Mesendoderm (in vitro differentiated cells): ENCODE measurements at regions not wholly inside any gene's neighbourhood (a gene's known extent, or its start where the extent isn't known, plus 50 kb on each side); places are given as distances from the start of the nearest gene placed in this dataset.

ENCODE experiments used
- DNase-seq: peaks from one replicate; pipeline ENCODE4 v3.0.0; 2013
- H2AK5ac ChIP-seq: 2 replicates; pipeline ENCODE4 v1.6.1; 2013; ENCODE audit warnings: low read length, inconsistent platforms
- H2BK120ac ChIP-seq: 2 replicates; pipeline ENCODE4 v1.6.1; 2013; ENCODE audit warnings: low read depth, mild to moderate bottlenecking, low read length, moderate library complexity, mixed read lengths
- H2BK15ac ChIP-seq: replicated peaks from 2 replicates; pipeline ENCODE4 v1.6.1; 2013; ENCODE audit warnings: low read depth, mild to moderate bottlenecking, moderate library complexity
- H2BK5ac ChIP-seq: 2 replicates; pipeline ENCODE4 v1.6.1; 2013; ENCODE audit warnings: low read length, inconsistent platforms
- H3K18ac ChIP-seq: 2 replicates; pipeline ENCODE4 v1.6.1; 2013; ENCODE audit warnings: mild to moderate bottlenecking, low read length, mixed read lengths
- H3K23ac ChIP-seq: one replicate; pipeline ENCODE4 v1.6.1; 2013; ENCODE audit warnings: low read length
- H3K27ac ChIP-seq: 2 replicates; pipeline ENCODE4 v1.5.1; 2013; ENCODE audit warnings: low read depth, mild to moderate bottlenecking, inconsistent platforms, low read length, moderate library complexity
- H3K27me3 ChIP-seq: 2 replicates; pipeline ENCODE4 v1.6.1; 2013; ENCODE audit warnings: low read length, control low read depth, mild to moderate bottlenecking, inconsistent platforms; ENCODE audit not compliant: insufficient read depth, poor library complexity
- H3K36me3 ChIP-seq: 2 replicates; pipeline ENCODE4 v1.6.1; 2013; ENCODE audit warnings: low read length, inconsistent platforms; ENCODE audit not compliant: control insufficient read depth, insufficient read depth
- H3K4ac ChIP-seq: one replicate; pipeline ENCODE4 v1.6.1; 2013; ENCODE audit warnings: low read depth, mild to moderate bottlenecking, low read length, moderate library complexity
- H3K4me1 ChIP-seq: 2 replicates; pipeline ENCODE4 v1.6.1; 2013; ENCODE audit warnings: low read depth, low read length, inconsistent platforms; ENCODE audit not compliant: control insufficient read depth
- H3K4me2 ChIP-seq: 2 replicates; pipeline ENCODE4 v1.6.1; 2013; ENCODE audit warnings: low read length
- H3K4me3 ChIP-seq: 2 replicates; pipeline ENCODE4 v1.5.1; 2013; ENCODE audit warnings: mild to moderate bottlenecking, low read length
- H3K56ac ChIP-seq: one replicate; pipeline ENCODE4 v1.6.1; 2013; ENCODE audit warnings: low read length
- H3K79me1 ChIP-seq: 2 replicates; pipeline ENCODE4 v1.6.1; 2013; ENCODE audit warnings: low read length, inconsistent platforms
- H3K79me2 ChIP-seq: 2 replicates; pipeline ENCODE4 v1.6.1; 2013; ENCODE audit warnings: mild to moderate bottlenecking, low read length; ENCODE audit not compliant: control insufficient read depth, insufficient read depth
- H3K9ac ChIP-seq: 2 replicates; pipeline ENCODE4 v1.6.1; 2013; ENCODE audit warnings: low read length, inconsistent platforms
- H4K5ac ChIP-seq: one replicate; pipeline ENCODE4 v1.6.1; 2013; ENCODE audit warnings: low read length
- H4K8ac ChIP-seq: one replicate; pipeline ENCODE4 v1.6.1; 2013; ENCODE audit warnings: low read depth, mild to moderate bottlenecking, control low read depth, low read length, moderate library complexity
- WGBS: extraction: QIAGEN DNeasy Blood & Tissue Kit; methylation state at CpG from one replicate; pipeline ENCODE4 v1.1.7; 2013; ENCODE audit warnings: low lambda C conversion rate, missing lambda C conversion rate; ENCODE audit not compliant: insufficient coverage; ENCODE audit errors: extremely low coverage; 5-methylcytosine and 5-hydroxymethylcytosine counted together

DNA sequence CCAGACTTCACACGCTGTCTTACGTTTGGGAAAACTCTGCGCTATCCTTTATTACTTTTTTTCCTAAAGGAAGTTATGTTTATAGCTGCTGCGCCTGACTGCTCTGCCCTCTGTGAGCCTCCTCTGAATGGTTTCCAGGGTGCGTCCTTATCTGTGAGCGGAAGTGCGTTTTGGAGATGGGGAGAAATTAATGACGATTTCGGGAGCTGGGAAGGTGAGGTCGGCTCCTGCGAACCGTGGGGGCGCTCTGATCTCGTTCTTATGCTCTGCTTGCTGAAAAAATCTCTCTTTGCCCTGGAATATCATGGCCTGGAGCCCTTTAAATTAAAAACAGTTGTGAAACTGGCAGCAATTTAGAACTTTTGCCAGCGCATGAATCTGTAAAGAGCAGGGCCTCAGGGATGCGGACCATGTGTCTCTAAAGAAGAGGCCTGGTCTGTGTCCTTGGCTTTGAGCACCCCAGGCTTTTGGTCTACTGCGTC, 135.7 kb upstream of the ZFHX3 start:
- no peak overlapping the region for H2AK5ac ChIP-seq
- no CpG with 5 or more reads among the region's 17 CpGs for WGBS
- no peak overlapping the region for H4K5ac ChIP-seq
- H2BK15ac ChIP-seq = no peak overlapping the region
- no peak overlapping the region for H3K27ac ChIP-seq
- no peaks in the 10 kb centered on the region for H3K4me1 ChIP-seq
- H3K79me1 ChIP-seq = no peaks in the 10 kb centered on the region
- H3K4me2 ChIP-seq = no peak overlapping the region
- H3K79me2 ChIP-seq = no peaks in the 10 kb centered on the region
- no peak for DNase-seq
- no peak overlapping the region for H3K18ac ChIP-seq
- no peak overlapping the region for H2BK5ac ChIP-seq
- no peak overlapping the region for H3K4me3 ChIP-seq
- no peaks in the 10 kb centered on the region for H3K27me3 ChIP-seq
- H3K56ac ChIP-seq = no peak overlapping the region
- no peak overlapping the region for H3K4ac ChIP-seq
- H2BK120ac ChIP-seq = no peak overlapping the region
- H4K8ac ChIP-seq = no peak overlapping the region
- no peak overlapping the region for H3K23ac ChIP-seq
- H3K9ac ChIP-seq = no peak overlapping the region
- H3K36me3 ChIP-seq = no peaks in the 10 kb centered on the region

DNA sequence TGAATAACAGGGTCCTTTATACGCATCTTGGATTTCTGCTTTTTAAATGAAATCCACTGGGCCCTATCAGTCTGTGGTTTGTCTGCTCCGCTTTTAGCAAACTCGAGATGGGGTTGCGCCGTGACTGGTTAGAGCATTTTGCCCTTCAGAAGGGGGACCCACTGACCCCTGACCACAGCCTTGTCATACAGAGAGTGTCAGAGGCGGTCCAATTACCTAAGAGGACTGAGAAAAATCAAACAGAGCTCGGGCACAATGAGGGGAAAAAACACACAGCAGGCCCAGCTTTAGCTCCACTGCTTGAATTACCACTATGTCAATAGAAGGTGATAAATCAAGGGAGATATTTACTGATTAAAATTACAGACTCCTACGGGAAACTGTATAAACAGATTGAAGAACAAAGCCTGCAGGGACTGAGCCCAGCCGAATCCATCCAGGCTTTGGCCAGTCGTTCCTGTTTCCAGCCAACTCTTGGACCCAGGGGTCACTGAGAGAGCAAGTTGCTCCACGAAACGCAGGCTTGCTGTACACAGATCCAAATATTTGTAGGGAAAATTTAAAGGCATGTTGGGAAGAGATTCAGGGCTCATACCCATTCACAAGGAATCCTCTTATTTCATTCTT, 131.9 kb upstream of the ZFHX3 start:
- Histone ChIP-seq H3K9ac (no peak overlapping the region), H3K27ac (no peak overlapping the region), H3K23ac (no peak overlapping the region), H3K79me2 (no peaks in the 10 kb centered on the region), H3K56ac (no peak overlapping the region), H3K4me2 (no peak overlapping the region), H3K18ac (no peak overlapping the region), H3K27me3 (no peaks in the 10 kb centered on the region), H3K4me3 (no peak overlapping the region), H3K36me3 (no peaks in the 10 kb centered on the region), H3K4me1 (no peaks in the 10 kb centered on the region), H2BK15ac (no peak overlapping the region), H4K8ac (no peak overlapping the region), H2BK120ac (no peak overlapping the region), H4K5ac (no peak overlapping the region), H2BK5ac (no peak overlapping the region), H3K4ac (no peak overlapping the region), H2AK5ac (no peak overlapping the region), H3K79me1 (no peaks in the 10 kb centered on the region)
- no CpG with 5 or more reads among the region's 12 CpGs for WGBS
- DNase-seq = no peak

DNA sequence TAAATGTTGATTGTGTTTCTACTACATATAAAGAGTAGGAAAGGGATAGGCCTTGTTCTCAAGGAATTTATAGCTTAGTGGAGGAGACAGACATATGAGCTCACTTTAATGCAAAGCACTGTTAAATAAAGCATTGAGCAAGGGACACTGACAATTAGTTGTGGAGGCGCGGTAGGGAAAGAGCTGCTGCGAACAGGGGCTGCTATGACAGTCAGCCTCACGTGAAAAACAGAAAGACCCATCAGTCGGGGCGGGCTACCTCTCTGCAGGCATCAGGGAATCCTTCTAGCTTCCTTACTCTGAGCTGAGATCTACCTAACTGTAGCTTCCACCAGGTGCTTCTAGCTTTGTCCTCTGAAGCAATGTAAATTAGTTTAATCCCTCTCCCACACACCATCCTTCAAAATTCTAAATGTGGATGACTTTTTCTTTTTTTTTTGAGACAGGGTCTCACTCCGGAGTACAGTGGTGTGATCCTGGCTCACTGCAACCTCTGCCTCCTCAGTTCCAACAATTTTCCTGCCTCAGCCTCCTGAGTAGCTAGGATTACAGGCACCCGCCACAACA, 129.9 kb upstream of the ZFHX3 start:
- Histone ChIP-seq H3K79me1 (no peaks in the 10 kb centered on the region), H3K36me3 (no peaks in the 10 kb centered on the region), H2BK5ac (no peak overlapping the region), H3K18ac (no peak overlapping the region), H2BK120ac (no peak overlapping the region), H3K27me3 (no peaks in the 10 kb centered on the region), H3K27ac (no peak overlapping the region), H3K4me2 (no peak overlapping the region), H3K23ac (no peak overlapping the region), H3K56ac (no peak overlapping the region), H4K5ac (no peak overlapping the region), H3K9ac (no peak overlapping the region), H2AK5ac (no peak overlapping the region), H2BK15ac (no peak overlapping the region), H3K4ac (no peak overlapping the region), H3K4me3 (no peak overlapping the region), H4K8ac (no peak overlapping the region), H3K79me2 (no peaks in the 10 kb centered on the region), H3K4me1 (peaks cover 2% of the 10 kb centered on the region)
- DNase-seq = no peak
- no CpG with 5 or more reads among the region's 8 CpGs for WGBS

DNA sequence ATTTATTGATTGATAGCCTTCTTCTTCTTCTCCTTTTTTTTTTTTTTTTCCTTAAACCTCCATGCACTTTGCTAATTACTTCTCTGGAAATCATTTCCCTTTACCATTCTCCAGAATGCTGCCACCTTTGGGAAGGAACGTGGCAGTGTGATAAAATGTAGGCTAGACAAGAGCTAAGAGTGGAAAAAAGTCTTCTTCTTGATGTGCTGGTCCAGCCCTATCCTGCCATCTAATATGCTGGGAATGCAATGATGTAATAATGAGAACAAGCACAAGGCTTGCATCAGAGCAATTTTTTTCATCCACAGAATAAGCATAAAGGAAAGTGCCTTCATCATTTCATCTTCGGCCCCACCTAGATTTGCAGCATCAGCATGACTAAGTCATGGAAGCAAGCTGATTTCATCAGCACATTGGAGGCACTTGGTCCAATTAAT, 128.7 kb upstream of the ZFHX3 start:
- Histone ChIP-seq H3K4me2 (no peak overlapping the region), H3K27ac (no peak overlapping the region), H2BK120ac (no peak overlapping the region), H2BK5ac (no peak overlapping the region), H2AK5ac (no peak overlapping the region), H3K79me2 (no peaks in the 10 kb centered on the region), H3K23ac (no peak overlapping the region), H3K79me1 (no peaks in the 10 kb centered on the region), H4K8ac (no peak overlapping the region), H3K4ac (no peak overlapping the region), H3K9ac (no peak overlapping the region), H4K5ac (no peak overlapping the region), H3K4me1 (peaks cover 4% of the 10 kb centered on the region), H3K18ac (no peak overlapping the region), H2BK15ac (no peak overlapping the region), H3K56ac (no peak overlapping the region), H3K36me3 (no peaks in the 10 kb centered on the region), H3K27me3 (no peaks in the 10 kb centered on the region), H3K4me3 (no peak overlapping the region)
- peak; percentile 62 for DNase-seq
- WGBS = no CpG with 5 or more reads among the region's 2 CpGs

DNA sequence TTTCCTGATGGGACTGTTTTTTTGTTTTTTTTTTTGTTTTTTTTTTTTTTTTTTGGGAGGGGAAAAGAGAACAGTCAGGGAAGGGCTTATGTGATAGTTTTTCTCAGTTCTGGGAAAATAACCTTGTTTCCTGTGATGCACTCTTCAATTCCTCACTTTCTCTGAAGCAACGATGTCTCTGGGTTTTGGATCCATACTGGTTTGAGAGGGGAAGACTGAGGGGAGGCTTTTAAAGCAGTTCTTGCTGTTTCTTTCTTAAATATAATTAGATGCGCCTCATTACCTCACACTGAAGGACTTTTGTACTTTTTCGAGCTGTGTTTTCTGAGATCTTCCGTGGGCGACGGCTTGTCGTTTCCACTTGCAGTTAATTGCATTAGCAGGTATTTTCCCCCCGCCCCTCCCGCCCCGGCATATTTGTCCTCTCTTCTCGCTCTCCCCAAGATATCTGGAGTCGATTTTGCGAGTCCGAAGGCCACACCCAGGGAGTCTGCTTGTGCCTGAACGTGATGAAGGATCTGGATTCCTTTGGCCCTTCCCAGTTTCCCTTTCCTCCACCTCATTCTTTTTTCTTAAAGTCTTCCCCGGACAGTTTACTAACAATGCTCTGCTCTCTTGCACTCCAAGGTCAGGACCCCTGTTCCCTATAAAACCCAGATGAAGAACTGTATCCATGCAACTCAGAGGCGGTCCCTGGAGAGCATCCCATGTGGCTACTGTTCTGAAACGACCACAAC, 125.2 kb upstream of the ZFHX3 start:
- no peak overlapping the region for H3K4me3 ChIP-seq

More for the DNA sequence above, 125.2 kb upstream of the ZFHX3 start:
- Histone ChIP-seq H3K36me3 (no peaks in the 10 kb centered on the region), H2BK5ac (no peak overlapping the region), H4K8ac (no peak overlapping the region), H4K5ac (no peak overlapping the region), H3K27ac (no peak overlapping the region), H3K4me2 (no peak overlapping the region), H3K79me1 (no peaks in the 10 kb centered on the region), H3K18ac (no peak overlapping the region), H3K27me3 (no peaks in the 10 kb centered on the region), H3K56ac (peak overlapping the region; percentile 64), H2AK5ac (no peak overlapping the region), H2BK120ac (no peak overlapping the region), H2BK15ac (no peak overlapping the region), H3K4me1 (peaks cover 8% of the 10 kb centered on the region), H3K23ac (no peak overlapping the region), H3K79me2 (no peaks in the 10 kb centered on the region), H3K4ac (no peak overlapping the region), H3K9ac (no peak overlapping the region)
- no peak for DNase-seq
- WGBS = no CpG with 5 or more reads among the region's 18 CpGs
